Neural progenitor cell (in vitro differentiated cells): ENCODE measurements at regions not wholly inside any gene's neighbourhood (a gene's known extent, or its start where the extent isn't known, plus 50 kb on each side); places are given as distances from the start of the nearest gene placed in this dataset.
A peak's percentile ranks its signal among the peaks of the same experiment; 100 is the strongest.

Source experiments
- DNase-seq: peaks from one replicate; pipeline ENCODE4 v3.0.0-alpha.2; 2016; ENCODE audit warnings: low spot score
- H2AFZ ChIP-seq: fragments of 200-600 bp; sonication (generic); replicated peaks from 2 replicates; pipeline ENCODE4 v1.6.1; 2016; ENCODE audit warnings: antibody characterized with exemption
- H3F3A ChIP-seq: fragments of 200-600 bp; sonication (generic); 2 replicates; pipeline ENCODE4 v1.6.1; 2016; ENCODE audit warnings: antibody characterized with exemption, low read depth
- H3K27ac ChIP-seq: fragments of 200-600 bp; sonication (generic); 2 replicates; pipeline ENCODE4 v1.5.1; 2016; ENCODE audit warnings: mild to moderate bottlenecking
- H3K27me3 ChIP-seq: fragments of 200-600 bp; sonication (generic); 2 replicates; pipeline ENCODE4 v1.6.1; 2016; ENCODE audit warnings: mild to moderate bottlenecking, moderate library complexity
- H3K36me3 ChIP-seq: fragments of 200-600 bp; sonication (generic); 2 replicates; pipeline ENCODE4 v1.5.1; 2016
- H3K4me1 ChIP-seq: fragments of 200-600 bp; sonication (generic); 2 replicates; pipeline ENCODE4 v1.6.1; 2016; ENCODE audit warnings: mixed run types
- H3K4me2 ChIP-seq: fragments of 200-600 bp; sonication (generic); 2 replicates; pipeline ENCODE4 v1.6.1; 2016
- H3K4me3 ChIP-seq: fragments of 200-600 bp; sonication (generic); 2 replicates; pipeline ENCODE4 v1.5.1; 2016
- H3K79me2 ChIP-seq: fragments of 200-600 bp; sonication (generic); 2 replicates; pipeline ENCODE4 v1.6.1; 2016; ENCODE audit warnings: low read depth
- H3K9ac ChIP-seq: fragments of 200-600 bp; sonication (generic); 2 replicates; pipeline ENCODE4 v1.6.1; 2016
- H3K9me3 ChIP-seq: fragments of 200-600 bp; sonication (generic); 2 replicates; pipeline ENCODE4 v1.5.1; 2016; ENCODE audit warnings: low read depth
- H4K20me1 ChIP-seq: fragments of 200-600 bp; sonication (generic); 2 replicates; pipeline ENCODE4 v1.6.1; 2016; ENCODE audit warnings: low read depth
- H3K27ac Mint-ChIP-seq: 3 replicates; pipeline ENCODE4 v1.8.0; 2021; ENCODE audit warnings: mixed read lengths
- H3K27me3 Mint-ChIP-seq: 2 replicates; pipeline ENCODE4 v1.8.0; 2022; ENCODE audit warnings: low read depth, mild to moderate bottlenecking, inconsistent platforms, moderate library complexity, mixed read lengths; ENCODE audit not compliant: insufficient read depth
- H3K36me3 Mint-ChIP-seq: 3 replicates; pipeline ENCODE4 v1.8.0; 2021; ENCODE audit warnings: mixed read lengths
- H3K4me1 Mint-ChIP-seq: 3 replicates; pipeline ENCODE4 v1.8.0; 2021; ENCODE audit warnings: mixed read lengths
- H3K4me3 Mint-ChIP-seq: 3 replicates; pipeline ENCODE4 v1.8.0; 2021; ENCODE audit warnings: mild to moderate bottlenecking, moderate library complexity, mixed read lengths
- H3K9me3 Mint-ChIP-seq: 3 replicates; pipeline ENCODE4 v1.8.0; 2020; ENCODE audit warnings: mixed read lengths
- CTCF ChIP-seq: fragments of 200-600 bp; sonication (generic); IDR thresholded peaks from 2 replicates; pipeline ENCODE4 v1.5.1; 2017; ENCODE audit warnings: antibody characterized with exemption, mild to moderate bottlenecking
- EZH2 ChIP-seq: fragments of 200-600 bp; sonication (generic); IDR thresholded peaks from 2 replicates; pipeline ENCODE4 v1.6.1; 2017; ENCODE audit warnings: antibody characterized with exemption, mild to moderate bottlenecking, moderate library complexity
- EZH2phosphoT487 ChIP-seq: fragments of 200-600 bp; sonication (generic); IDR thresholded peaks from 2 replicates; pipeline ENCODE4 v1.6.1; 2017; ENCODE audit warnings: antibody characterized with exemption

GRCh38 chr10:120995768-120996167, 144.6 kb downstream of the WDR11 start:
- no peak for DNase-seq
- no peak overlapping the region for H3K27ac ChIP-seq
- Mint-ChIP-seq H3K4me1 (peaks cover 15% of the 10 kb centered on the region), H3K9me3 (peaks cover 6% of the 10 kb centered on the region), H3K27me3 (no peaks in the 10 kb centered on the region), H3K27ac (no peak overlapping the region), H3K4me3 (no peak overlapping the region), H3K36me3 (no peaks in the 10 kb centered on the region)
- no peaks in the 10 kb centered on the region for H3F3A ChIP-seq
- peak; percentile 15 for TF ChIP-seq CTCF
- TF ChIP-seq EZH2phosphoT487: no peak
- H3K9me3 ChIP-seq: peaks cover 5% of the 10 kb centered on the region
- H2AFZ ChIP-seq: no peak overlapping the region
- no peaks in the 10 kb centered on the region for H3K27me3 ChIP-seq
- H4K20me1 ChIP-seq: no peaks in the 10 kb centered on the region
- no peak overlapping the region for H3K4me2 ChIP-seq
- H3K9ac ChIP-seq: no peak overlapping the region
- peaks cover 3% of the 10 kb centered on the region for H3K36me3 ChIP-seq
- no peaks in the 10 kb centered on the region for H3K4me1 ChIP-seq
- H3K79me2 ChIP-seq: no peaks in the 10 kb centered on the region
- no peak overlapping the region for H3K4me3 ChIP-seq

GRCh38 chr10:120996456-120997034, 145.4 kb downstream of the WDR11 start:
- Mint-ChIP-seq H3K9me3 (peaks cover 4% of the 10 kb centered on the region), H3K27ac (no peak overlapping the region)

GRCh38 chr10:120997313-120997712, 146.2 kb downstream of the WDR11 start:
- no peaks in the 10 kb centered on the region for H3K4me1 ChIP-seq
- H3K36me3 ChIP-seq: peaks cover 3% of the 10 kb centered on the region
- H3K4me3 Mint-ChIP-seq: no peak overlapping the region
- DNase-seq: no peak
- peaks cover 25% of the 10 kb centered on the region for H3K4me1 Mint-ChIP-seq
- no peak overlapping the region for H3K9ac ChIP-seq
- no peak overlapping the region for H2AFZ ChIP-seq
- no peaks in the 10 kb centered on the region for H3K36me3 Mint-ChIP-seq
- no peak overlapping the region for H3K27ac ChIP-seq
- no peaks in the 10 kb centered on the region for H3K27me3 Mint-ChIP-seq
- H3K9me3 ChIP-seq: peaks cover 5% of the 10 kb centered on the region
- H3K79me2 ChIP-seq: no peaks in the 10 kb centered on the region
- H3F3A ChIP-seq: no peaks in the 10 kb centered on the region
- no peak overlapping the region for H3K4me2 ChIP-seq
- H4K20me1 ChIP-seq: no peaks in the 10 kb centered on the region
- H3K27me3 ChIP-seq: no peaks in the 10 kb centered on the region
- H3K4me3 ChIP-seq: no peak overlapping the region
- peak overlapping the region; percentile 44 for H3K27ac Mint-ChIP-seq
- TF ChIP-seq CTCF: no peak
- TF ChIP-seq EZH2: no peak
- TF ChIP-seq EZH2phosphoT487: no peak
- peaks cover 4% of the 10 kb centered on the region for H3K9me3 Mint-ChIP-seq

More at GRCh38 chr10:120996456-120997034, 145.4 kb downstream of the WDR11 start:
- no peak for TF ChIP-seq CTCF
- no peak for TF ChIP-seq EZH2phosphoT487
- TF ChIP-seq EZH2: no peak
- Histone ChIP-seq H3K27ac (no peak overlapping the region), H3K36me3 (peaks cover 3% of the 10 kb centered on the region), H3F3A (no peaks in the 10 kb centered on the region), H3K79me2 (no peaks in the 10 kb centered on the region), H2AFZ (no peak overlapping the region), H3K9me3 (peaks cover 5% of the 10 kb centered on the region), H3K4me3 (no peak overlapping the region), H3K4me1 (no peaks in the 10 kb centered on the region), H4K20me1 (no peaks in the 10 kb centered on the region), H3K4me2 (no peak overlapping the region), H3K27me3 (no peaks in the 10 kb centered on the region), H3K9ac (no peak overlapping the region)
- Mint-ChIP-seq H3K4me3 (no peak overlapping the region), H3K36me3 (no peaks in the 10 kb centered on the region), H3K27me3 (no peaks in the 10 kb centered on the region), H3K4me1 (peaks cover 22% of the 10 kb centered on the region)
- no peak for DNase-seq
